ENCODE measurements at regions not wholly inside any gene's neighbourhood (a gene's known extent, or its start where the extent isn't known, plus 50 kb on each side); places are given as distances from the start of the nearest gene placed in this dataset.

DNA sequence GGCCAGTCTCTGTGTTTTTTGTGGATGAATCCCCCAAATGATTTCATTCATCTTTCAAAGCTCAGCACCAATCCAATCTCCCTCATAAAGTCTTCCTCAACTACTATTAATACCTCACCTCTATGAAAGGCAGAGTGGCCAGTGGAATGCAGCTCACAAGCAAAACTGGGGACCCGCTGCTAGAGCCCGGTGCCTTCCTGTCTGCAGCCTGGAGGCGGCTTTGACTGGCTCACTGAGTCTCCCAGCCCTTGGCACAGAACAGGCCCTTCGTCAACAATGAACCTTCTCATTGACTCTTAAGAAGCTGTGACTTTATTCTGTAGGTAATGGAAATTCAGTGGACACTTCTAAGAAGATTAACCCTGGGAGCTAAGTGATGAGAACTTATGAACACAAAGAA lies 86.8 kb upstream of the RAB4A start:
- FAIRE-seq (no peak), DNase-seq (ENCODE audit: low read depth) (no peak)
- peaks cover 3% of the 10 kb centered on the region for H3K27me3 ChIP-seq (ENCODE audit: control insufficient read depth, insufficient read depth, low read length)
- no peak for TF ChIP-seq CTCF (IDR thresholded peaks at IDR 0.05; ENCODE audit: insufficient read depth, low read length, severe bottlenecking)
- no peak overlapping the region for H3K4me3 ChIP-seq (ENCODE audit: low read depth, low read length)
- H3K36me3 ChIP-seq (ENCODE audit: control insufficient read depth, insufficient read depth, low read length), result no peaks in the 10 kb centered on the region

DNA sequence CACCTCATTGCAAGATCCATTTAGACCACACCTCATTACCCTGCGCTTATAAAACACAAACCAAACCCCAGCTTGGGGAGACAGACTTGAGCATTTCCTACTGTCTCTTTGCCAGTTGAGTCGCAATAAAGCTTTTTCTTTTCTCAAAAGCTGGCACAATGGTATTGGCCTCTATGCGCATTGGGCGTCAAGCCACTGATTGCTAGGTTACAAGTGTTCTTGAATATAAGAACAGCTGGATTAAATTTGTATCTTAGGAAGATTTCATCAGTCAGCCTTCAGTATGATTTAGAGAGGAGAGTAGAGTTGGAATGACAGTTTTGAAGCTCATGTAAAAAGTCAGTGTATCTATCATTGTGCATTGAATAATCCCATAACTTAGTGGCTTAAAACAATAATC lies 84.9 kb upstream of the RAB4A start:
- H3K36me3 ChIP-seq (ENCODE audit: control insufficient read depth, insufficient read depth, low read length), result no peaks in the 10 kb centered on the region
- peaks cover 3% of the 10 kb centered on the region for H3K27me3 ChIP-seq (ENCODE audit: control insufficient read depth, insufficient read depth, low read length)
- TF ChIP-seq CTCF (IDR thresholded peaks at IDR 0.05; ENCODE audit: insufficient read depth, low read length, severe bottlenecking), result no peak
- DNase-seq (ENCODE audit: low read depth) (no peak), FAIRE-seq (no peak)
- no peak overlapping the region for H3K4me3 ChIP-seq (ENCODE audit: low read depth, low read length)

GRCh38 chr1:229186373-229187056 lies 84.4 kb upstream of the RAB4A start:
- H3K4me3 ChIP-seq (ENCODE audit: low read depth, low read length), result no peak overlapping the region
- DNase-seq (ENCODE audit: low read depth) (no peak), FAIRE-seq (no peak)
- no peaks in the 10 kb centered on the region for H3K36me3 ChIP-seq (ENCODE audit: control insufficient read depth, insufficient read depth, low read length)
- peaks cover 3% of the 10 kb centered on the region for H3K27me3 ChIP-seq (ENCODE audit: control insufficient read depth, insufficient read depth, low read length)
- TF ChIP-seq CTCF (IDR thresholded peaks at IDR 0.05; ENCODE audit: insufficient read depth, low read length, severe bottlenecking), result no peak

DNA sequence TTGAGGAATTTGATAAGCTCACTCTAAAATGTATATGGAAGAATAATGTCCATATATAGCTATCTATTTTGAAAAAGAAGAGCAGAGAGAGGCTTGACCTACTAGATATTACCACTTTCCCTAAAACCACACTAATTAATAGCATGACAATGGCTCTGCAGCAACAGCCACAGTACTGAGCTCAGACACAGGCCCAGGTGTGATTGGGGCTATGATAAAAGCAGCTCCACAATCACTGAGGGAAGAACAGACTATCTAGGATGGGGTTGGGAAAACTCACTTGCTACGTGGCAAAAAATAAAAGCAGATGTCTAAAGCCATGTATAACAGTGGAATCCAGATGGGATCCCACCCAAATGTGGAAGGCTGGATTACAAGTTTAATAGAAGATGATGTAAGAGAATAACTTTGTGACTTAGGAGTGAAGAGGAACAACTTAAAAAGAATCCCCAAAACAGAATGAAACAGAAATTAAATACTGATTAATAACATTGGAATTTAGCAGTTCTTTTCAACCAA lies 80.8 kb upstream of the RAB4A start:
- H3K4me3 ChIP-seq (ENCODE audit: low read depth, low read length), result no peak overlapping the region
- FAIRE-seq, result no peak
- TF ChIP-seq CTCF (IDR thresholded peaks at IDR 0.05; ENCODE audit: insufficient read depth, low read length, severe bottlenecking), result no peak
- no peak for DNase-seq (ENCODE audit: low read depth)
- peaks cover 3% of the 10 kb centered on the region for H3K27me3 ChIP-seq (ENCODE audit: control insufficient read depth, insufficient read depth, low read length)
- H3K36me3 ChIP-seq (ENCODE audit: control insufficient read depth, insufficient read depth, low read length), result no peaks in the 10 kb centered on the region

DNA sequence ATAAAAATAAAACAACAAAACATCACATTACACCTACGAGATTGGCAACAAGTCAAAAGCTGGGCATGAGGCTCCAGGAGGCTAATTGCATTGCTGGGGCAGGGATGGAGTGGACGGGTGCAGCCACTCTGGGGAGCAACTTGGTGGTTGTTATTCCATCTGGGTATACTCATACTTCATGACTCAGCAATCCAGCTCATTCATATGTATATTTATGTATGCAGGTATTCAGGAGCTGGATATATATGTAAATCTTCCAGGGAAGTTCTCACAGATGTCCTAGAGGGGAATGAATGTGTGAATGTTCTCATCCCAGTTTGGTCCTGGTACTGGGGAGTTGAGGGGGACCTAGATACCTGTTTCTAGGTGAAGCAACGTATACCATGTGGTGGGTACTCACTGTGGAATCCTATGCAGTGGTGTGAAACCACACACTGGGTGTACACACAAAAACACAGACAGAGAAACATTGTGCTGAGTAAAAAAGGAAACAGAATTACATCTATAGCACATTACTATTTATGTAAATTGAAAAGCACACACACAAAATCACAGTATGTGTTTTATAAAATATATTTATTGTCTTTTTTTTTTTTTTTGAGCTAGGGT lies 79.7 kb upstream of the RAB4A start:
- no peak overlapping the region for H3K4me3 ChIP-seq (ENCODE audit: low read depth, low read length)
- peaks cover 3% of the 10 kb centered on the region for H3K27me3 ChIP-seq (ENCODE audit: control insufficient read depth, insufficient read depth, low read length)
- H3K36me3 ChIP-seq (ENCODE audit: control insufficient read depth, insufficient read depth, low read length), result no peaks in the 10 kb centered on the region
- TF ChIP-seq CTCF (IDR thresholded peaks at IDR 0.05; ENCODE audit: insufficient read depth, low read length, severe bottlenecking), result no peak
- DNase-seq (ENCODE audit: low read depth) (peak; percentile 87), FAIRE-seq (no peak)

Measured in bronchial epithelial cell (primary cell).